ENCODE measurements at regions not wholly inside any gene's neighbourhood (a gene's known extent, or its start where the extent isn't known, plus 50 kb on each side); places are given as distances from the start of the nearest gene placed in this dataset.

GRCh38 chr3:22506871-22507270 is 696.3 kb upstream of the UBE2E2 start:
- Mint-ChIP-seq H3K4me3 (no peak overlapping the region), H3K36me3 (ENCODE audit: low read depth) (no peaks in the 10 kb centered on the region), H3K4me1 (ENCODE audit: low read depth) (no peaks in the 10 kb centered on the region), H3K27me3 (ENCODE audit: low read depth) (no peaks in the 10 kb centered on the region), H3K9me3 (peaks cover 6% of the 10 kb centered on the region), H3K27ac (no peak overlapping the region)

- no peaks in the 10 kb centered on the region for H3K4me1 Mint-ChIP-seq (ENCODE audit: low read depth)
- H3K4me3 Mint-ChIP-seq = no peak overlapping the region
- H3K27me3 Mint-ChIP-seq (ENCODE audit: low read depth) = no peaks in the 10 kb centered on the region
- H3K27ac Mint-ChIP-seq = no peak overlapping the region
- peaks cover 6% of the 10 kb centered on the region for H3K9me3 Mint-ChIP-seq
- no peaks in the 10 kb centered on the region for H3K36me3 Mint-ChIP-seq (ENCODE audit: low read depth)
Measured at GRCh38 chr3:22507709-22508108, 695.4 kb upstream of the UBE2E2 start.

- Mint-ChIP-seq H3K4me1 (ENCODE audit: low read depth) (no peaks in the 10 kb centered on the region), H3K27me3 (ENCODE audit: low read depth) (no peaks in the 10 kb centered on the region), H3K9me3 (peaks cover 5% of the 10 kb centered on the region), H3K36me3 (ENCODE audit: low read depth) (no peaks in the 10 kb centered on the region), H3K27ac (no peak overlapping the region), H3K4me3 (no peak overlapping the region)
Measured at GRCh38 chr3:22523925-22524324, 679.2 kb upstream of the UBE2E2 start.

DNA sequence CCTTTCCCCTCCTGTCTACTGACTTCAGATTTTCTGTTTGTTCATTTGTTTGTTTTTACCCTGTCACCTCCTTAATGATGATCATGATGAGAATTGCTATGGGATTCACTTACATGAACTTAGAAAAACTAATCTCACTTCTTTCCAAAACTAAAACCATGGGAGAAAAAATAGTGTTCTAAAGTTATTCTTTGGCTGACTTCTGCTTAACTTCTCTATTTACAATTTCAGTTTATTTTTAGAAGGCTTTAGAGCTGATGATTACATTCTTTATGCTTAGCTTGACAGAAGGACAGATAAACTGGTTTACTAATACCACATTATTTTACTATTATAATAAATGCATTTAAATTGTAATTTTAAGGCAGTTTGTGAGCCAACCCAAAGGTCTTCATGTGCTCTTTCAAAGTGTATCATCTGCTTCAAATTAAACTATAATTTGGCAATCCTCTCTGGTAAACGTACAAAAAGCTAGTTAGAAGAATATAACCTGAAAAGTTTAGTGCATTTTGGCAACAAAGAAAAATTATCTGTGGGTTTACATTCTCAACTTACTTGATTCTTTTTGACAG is 676.8 kb upstream of the UBE2E2 start:
- Mint-ChIP-seq H3K36me3 (ENCODE audit: low read depth) (no peaks in the 10 kb centered on the region), H3K9me3 (no peaks in the 10 kb centered on the region), H3K27me3 (ENCODE audit: low read depth) (no peaks in the 10 kb centered on the region), H3K4me3 (no peak overlapping the region), H3K4me1 (ENCODE audit: low read depth) (no peaks in the 10 kb centered on the region), H3K27ac (no peak overlapping the region)

GRCh38 chr3:22536541-22536940 is 666.6 kb upstream of the UBE2E2 start:
- Mint-ChIP-seq H3K27me3 (ENCODE audit: low read depth) (no peaks in the 10 kb centered on the region), H3K4me3 (no peak overlapping the region), H3K9me3 (peaks cover 5% of the 10 kb centered on the region), H3K36me3 (ENCODE audit: low read depth) (no peaks in the 10 kb centered on the region), H3K27ac (no peak overlapping the region), H3K4me1 (ENCODE audit: low read depth) (no peaks in the 10 kb centered on the region)

DNA sequence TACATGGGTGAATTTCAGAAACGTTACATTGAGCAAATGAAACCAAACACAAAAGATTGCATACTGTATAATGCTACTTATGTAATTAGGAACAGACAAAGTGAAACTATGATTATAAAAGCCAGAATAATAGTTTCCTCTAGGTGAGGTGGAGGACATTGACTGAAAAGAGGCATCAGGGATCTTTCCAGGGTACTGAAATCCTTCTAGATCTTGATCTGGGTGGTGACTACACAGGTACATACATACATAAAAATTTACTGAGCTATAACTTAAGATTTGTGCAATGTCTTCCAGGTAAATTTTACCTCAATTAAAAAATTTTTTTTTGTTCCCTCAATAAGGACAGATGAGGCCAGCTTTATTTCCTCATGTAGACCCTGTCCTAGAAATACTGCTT is 665.6 kb upstream of the UBE2E2 start:
- Mint-ChIP-seq H3K36me3 (ENCODE audit: low read depth) (no peaks in the 10 kb centered on the region), H3K9me3 (peaks cover 5% of the 10 kb centered on the region), H3K27ac (no peak overlapping the region), H3K27me3 (ENCODE audit: low read depth) (no peaks in the 10 kb centered on the region), H3K4me1 (ENCODE audit: low read depth) (no peaks in the 10 kb centered on the region), H3K4me3 (no peak overlapping the region)

DNA sequence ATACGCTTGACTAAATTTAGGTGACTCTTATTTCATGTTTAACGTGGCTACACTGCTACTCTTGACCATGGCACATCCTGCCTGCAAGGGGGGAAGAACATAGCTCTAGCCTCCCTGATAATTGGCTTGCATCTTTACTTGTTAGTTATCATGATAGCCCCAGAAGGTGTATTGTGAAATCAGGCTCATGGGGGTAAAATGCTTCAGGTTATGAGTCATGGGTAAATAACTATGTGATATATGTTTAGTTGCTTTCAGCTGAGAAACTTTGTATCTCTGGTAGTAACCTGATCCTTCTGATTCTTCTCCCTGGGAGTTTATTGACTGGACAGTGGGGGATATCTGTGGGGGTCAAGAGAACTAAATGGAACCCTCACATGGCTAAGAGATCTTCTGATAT is 660.8 kb upstream of the UBE2E2 start:
- Mint-ChIP-seq H3K36me3 (ENCODE audit: low read depth) (no peaks in the 10 kb centered on the region), H3K4me3 (no peak overlapping the region), H3K4me1 (ENCODE audit: low read depth) (no peaks in the 10 kb centered on the region), H3K9me3 (peaks cover 5% of the 10 kb centered on the region), H3K27ac (no peak overlapping the region), H3K27me3 (ENCODE audit: low read depth) (no peaks in the 10 kb centered on the region)

DNA sequence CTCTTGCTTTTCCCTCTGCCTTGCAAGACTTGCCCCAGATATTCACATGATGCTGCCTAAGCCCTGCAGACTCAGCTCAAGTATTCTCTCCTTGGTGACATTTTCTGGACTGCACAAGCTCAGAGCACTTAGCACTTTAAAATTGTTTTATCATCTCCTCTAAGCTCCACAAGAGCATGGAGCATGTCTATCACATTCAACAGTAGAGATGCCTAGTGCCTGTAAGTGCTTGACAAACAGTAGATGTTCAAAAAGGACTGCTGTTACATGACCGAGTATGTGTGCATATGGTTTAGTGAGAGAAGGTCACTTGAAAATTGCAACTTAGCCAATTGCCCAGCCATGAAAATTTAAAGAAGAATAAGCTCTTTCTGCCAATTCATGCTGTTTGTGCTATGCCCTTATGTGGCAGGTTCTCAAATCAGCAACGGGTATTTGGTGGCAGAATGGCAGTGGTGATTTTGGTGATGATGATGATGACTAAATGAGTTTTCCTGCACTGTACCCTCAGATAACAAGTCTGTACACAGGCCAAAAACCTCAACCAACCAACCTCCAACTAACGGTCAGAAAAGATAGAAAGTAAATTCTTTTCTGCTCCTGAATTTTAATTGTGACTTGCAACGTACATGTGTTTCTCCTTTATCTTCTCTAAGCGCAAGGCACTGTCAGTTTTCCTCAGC is 647.2 kb upstream of the UBE2E2 start:
- no peak overlapping the region for H3K27ac Mint-ChIP-seq
- no peak overlapping the region for H3K4me3 Mint-ChIP-seq
- H3K4me1 Mint-ChIP-seq (ENCODE audit: low read depth) = no peaks in the 10 kb centered on the region
- H3K36me3 Mint-ChIP-seq (ENCODE audit: low read depth) = no peaks in the 10 kb centered on the region
- no peaks in the 10 kb centered on the region for H3K27me3 Mint-ChIP-seq (ENCODE audit: low read depth)
- no peaks in the 10 kb centered on the region for H3K9me3 Mint-ChIP-seq

DNA sequence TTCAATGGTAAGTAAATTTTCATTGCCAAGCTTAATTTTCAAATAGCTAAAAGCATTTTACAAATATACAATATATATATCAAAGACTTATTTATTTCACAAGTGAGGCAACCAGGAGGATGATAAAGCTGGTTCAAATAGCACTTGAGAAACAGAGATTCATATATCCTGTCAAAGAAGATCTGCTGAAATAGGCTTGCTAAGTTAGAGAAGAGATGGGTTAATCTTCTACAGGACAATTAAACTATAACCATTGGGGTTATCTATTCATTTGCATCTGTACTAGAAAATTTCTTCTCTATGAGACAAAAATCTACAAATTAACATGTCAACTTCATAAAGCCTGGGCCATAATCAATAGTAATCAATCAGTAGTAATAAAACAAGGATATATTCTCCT is 637.7 kb upstream of the UBE2E2 start:
- no peak overlapping the region for H3K27ac Mint-ChIP-seq
- no peak overlapping the region for H3K4me3 Mint-ChIP-seq
- no peaks in the 10 kb centered on the region for H3K9me3 Mint-ChIP-seq
- no peaks in the 10 kb centered on the region for H3K27me3 Mint-ChIP-seq (ENCODE audit: low read depth)
- no peaks in the 10 kb centered on the region for H3K4me1 Mint-ChIP-seq (ENCODE audit: low read depth)
- no peaks in the 10 kb centered on the region for H3K36me3 Mint-ChIP-seq (ENCODE audit: low read depth)

- H3K27ac Mint-ChIP-seq = no peak overlapping the region
- no peaks in the 10 kb centered on the region for H3K36me3 Mint-ChIP-seq (ENCODE audit: low read depth)
- H3K4me1 Mint-ChIP-seq (ENCODE audit: low read depth) = no peaks in the 10 kb centered on the region
- no peaks in the 10 kb centered on the region for H3K27me3 Mint-ChIP-seq (ENCODE audit: low read depth)
- H3K9me3 Mint-ChIP-seq = no peaks in the 10 kb centered on the region
- no peak overlapping the region for H3K4me3 Mint-ChIP-seq
Measured at GRCh38 chr3:22568285-22568684, 634.8 kb upstream of the UBE2E2 start.

GRCh38 chr3:22569570-22569969 is 633.6 kb upstream of the UBE2E2 start:
- Mint-ChIP-seq H3K27me3 (ENCODE audit: low read depth) (no peaks in the 10 kb centered on the region), H3K4me3 (no peak overlapping the region), H3K27ac (no peak overlapping the region), H3K36me3 (ENCODE audit: low read depth) (no peaks in the 10 kb centered on the region), H3K4me1 (ENCODE audit: low read depth) (no peaks in the 10 kb centered on the region), H3K9me3 (no peaks in the 10 kb centered on the region)

- Mint-ChIP-seq H3K36me3 (ENCODE audit: low read depth) (no peaks in the 10 kb centered on the region), H3K4me1 (ENCODE audit: low read depth) (no peaks in the 10 kb centered on the region), H3K27me3 (ENCODE audit: low read depth) (no peaks in the 10 kb centered on the region), H3K4me3 (no peak overlapping the region), H3K27ac (no peak overlapping the region), H3K9me3 (no peaks in the 10 kb centered on the region)
Measured at GRCh38 chr3:22581007-22581406, 622.1 kb upstream of the UBE2E2 start.

DNA sequence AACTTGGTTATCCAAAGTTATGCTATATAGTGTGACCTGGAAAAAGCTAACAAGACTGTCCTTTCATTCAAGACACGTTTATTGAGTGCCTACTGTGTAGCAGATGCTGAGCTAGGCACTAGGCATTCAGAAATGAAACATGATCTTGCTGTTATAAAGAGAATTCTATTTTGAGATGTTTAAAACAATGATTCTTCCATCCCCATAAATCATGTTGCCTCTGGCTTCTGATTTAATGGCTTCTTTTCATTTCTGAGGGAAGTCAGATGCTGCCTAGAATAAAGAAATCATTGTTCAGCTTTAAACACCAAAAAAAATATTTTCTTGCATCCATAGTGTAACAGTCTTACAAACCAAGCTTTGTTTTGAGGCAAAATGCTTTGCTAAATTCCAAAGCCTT is 620.9 kb upstream of the UBE2E2 start:
- Mint-ChIP-seq H3K9me3 (no peaks in the 10 kb centered on the region), H3K4me1 (ENCODE audit: low read depth) (no peaks in the 10 kb centered on the region), H3K36me3 (ENCODE audit: low read depth) (no peaks in the 10 kb centered on the region), H3K27me3 (ENCODE audit: low read depth) (no peaks in the 10 kb centered on the region), H3K4me3 (no peak overlapping the region), H3K27ac (no peak overlapping the region)

DNA sequence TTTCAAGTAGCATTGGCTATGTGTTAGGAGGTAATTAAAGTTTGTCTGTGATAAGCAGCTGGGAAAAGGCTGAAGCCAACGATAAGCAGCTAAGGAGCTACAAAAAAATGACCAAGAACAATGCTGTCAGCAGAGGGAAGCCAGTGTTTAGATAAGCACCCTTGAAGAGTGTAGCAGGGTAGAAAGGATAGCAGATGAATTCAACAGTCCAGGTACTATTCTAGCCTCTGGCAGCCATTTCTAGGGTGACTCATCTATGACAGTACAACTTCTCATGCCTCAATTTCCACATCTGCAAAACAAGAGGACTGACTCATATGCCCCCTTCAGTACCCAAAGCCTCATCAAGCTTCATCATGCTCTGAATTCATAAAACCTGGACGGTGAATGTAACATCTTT is 617.6 kb upstream of the UBE2E2 start:
- Mint-ChIP-seq H3K4me3 (no peak overlapping the region), H3K9me3 (no peaks in the 10 kb centered on the region), H3K27ac (no peak overlapping the region), H3K27me3 (ENCODE audit: low read depth) (no peaks in the 10 kb centered on the region), H3K36me3 (ENCODE audit: low read depth) (no peaks in the 10 kb centered on the region), H3K4me1 (ENCODE audit: low read depth) (no peaks in the 10 kb centered on the region)

- H3K9me3 Mint-ChIP-seq = no peaks in the 10 kb centered on the region
- no peaks in the 10 kb centered on the region for H3K4me1 Mint-ChIP-seq (ENCODE audit: low read depth)
- H3K4me3 Mint-ChIP-seq = no peak overlapping the region
- no peaks in the 10 kb centered on the region for H3K36me3 Mint-ChIP-seq (ENCODE audit: low read depth)
- H3K27ac Mint-ChIP-seq = no peak overlapping the region
- no peaks in the 10 kb centered on the region for H3K27me3 Mint-ChIP-seq (ENCODE audit: low read depth)
Measured at GRCh38 chr3:22585911-22586310, 617.2 kb upstream of the UBE2E2 start.

- Mint-ChIP-seq H3K4me3 (no peak overlapping the region), H3K27ac (no peak overlapping the region), H3K9me3 (no peaks in the 10 kb centered on the region), H3K4me1 (ENCODE audit: low read depth) (no peaks in the 10 kb centered on the region), H3K27me3 (ENCODE audit: low read depth) (no peaks in the 10 kb centered on the region), H3K36me3 (ENCODE audit: low read depth) (no peaks in the 10 kb centered on the region)
Measured at GRCh38 chr3:22587446-22587845, 615.7 kb upstream of the UBE2E2 start.

All from T-helper 1 cell treated with Interleukin-12 subunit alpha and Interleukin-12 subunit beta and Interleukin-4 antibody, amounts not matched to agents 30 μg/mL and 1 μg/mL, for 36 hours (primary cell).